GM20000 (cell line): ENCODE measurements at regions not wholly inside any gene's neighbourhood (a gene's known extent, or its start where the extent isn't known, plus 50 kb on each side); places are given as distances from the start of the nearest gene placed in this dataset.

Experiments
- DNase-seq: peaks from one replicate; pipeline ENCODE4 v3.0.0; 2012; ENCODE audit warnings: low spot score
- TF ChIP-seq, protein P1 (sequence below): IDR thresholded peaks from 2 replicates; pipeline ENCODE4 v1.5.1; 2012; ENCODE audit warnings: mild to moderate bottlenecking, control low read depth; ENCODE audit errors: extremely low read depth, missing control alignments

DNA sequence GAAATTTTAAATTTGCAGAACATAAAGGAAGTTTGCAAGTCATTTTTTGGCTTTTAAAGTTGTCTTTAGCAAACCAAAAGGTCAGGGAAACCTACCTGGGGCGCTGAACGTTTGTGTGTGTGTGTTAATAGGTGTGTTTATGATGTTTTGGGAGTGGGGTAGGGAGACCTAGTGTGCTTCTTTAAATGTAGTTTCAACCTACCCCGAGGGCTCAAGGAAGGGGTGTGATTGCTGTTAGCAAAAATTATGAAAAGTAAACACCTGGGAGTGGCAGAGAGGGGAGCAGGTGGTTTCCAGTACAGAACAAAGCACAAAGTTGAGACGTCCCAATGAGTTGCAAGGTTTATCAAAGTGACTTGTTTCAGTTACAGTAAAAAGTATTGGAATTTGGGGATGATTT lies 58.7 kb upstream of the WDR26 start:
- TF ChIP-seq, protein P1, sequence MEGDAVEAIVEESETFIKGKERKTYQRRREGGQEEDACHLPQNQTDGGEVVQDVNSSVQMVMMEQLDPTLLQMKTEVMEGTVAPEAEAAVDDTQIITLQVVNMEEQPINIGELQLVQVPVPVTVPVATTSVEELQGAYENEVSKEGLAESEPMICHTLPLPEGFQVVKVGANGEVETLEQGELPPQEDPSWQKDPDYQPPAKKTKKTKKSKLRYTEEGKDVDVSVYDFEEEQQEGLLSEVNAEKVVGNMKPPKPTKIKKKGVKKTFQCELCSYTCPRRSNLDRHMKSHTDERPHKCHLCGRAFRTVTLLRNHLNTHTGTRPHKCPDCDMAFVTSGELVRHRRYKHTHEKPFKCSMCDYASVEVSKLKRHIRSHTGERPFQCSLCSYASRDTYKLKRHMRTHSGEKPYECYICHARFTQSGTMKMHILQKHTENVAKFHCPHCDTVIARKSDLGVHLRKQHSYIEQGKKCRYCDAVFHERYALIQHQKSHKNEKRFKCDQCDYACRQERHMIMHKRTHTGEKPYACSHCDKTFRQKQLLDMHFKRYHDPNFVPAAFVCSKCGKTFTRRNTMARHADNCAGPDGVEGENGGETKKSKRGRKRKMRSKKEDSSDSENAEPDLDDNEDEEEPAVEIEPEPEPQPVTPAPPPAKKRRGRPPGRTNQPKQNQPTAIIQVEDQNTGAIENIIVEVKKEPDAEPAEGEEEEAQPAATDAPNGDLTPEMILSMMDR = no peak

GRCh38 chr1:224494343-224494742 lies 59.7 kb upstream of the WDR26 start:
- DNase-seq = no peak
- TF ChIP-seq, protein P1 = no peak

More for the DNA sequence above, 58.7 kb upstream of the WDR26 start:
- DNase-seq = no peak

GRCh38 chr1:224495866-224496265 lies 61.3 kb upstream of the WDR26 start:
- no peak for DNase-seq
- TF ChIP-seq, protein P1 = no peak

DNA sequence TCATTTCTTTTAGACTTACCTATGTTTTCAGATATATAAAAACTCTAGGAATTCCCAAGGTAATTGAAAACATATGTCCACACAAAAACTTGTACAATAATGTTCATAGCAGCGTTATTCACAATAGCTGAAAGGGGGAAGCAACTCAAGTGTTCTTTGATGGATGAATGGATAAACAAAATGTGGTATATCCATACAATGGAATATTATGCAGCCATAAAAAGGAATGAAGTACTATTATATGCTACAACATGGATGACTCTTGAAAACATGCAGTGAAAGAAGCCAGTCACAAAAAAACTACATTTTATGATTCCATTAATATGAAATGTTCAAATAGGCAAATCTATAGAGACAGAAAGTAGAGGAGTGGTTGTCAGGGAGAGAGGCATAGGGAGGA lies 62.2 kb upstream of the WDR26 start:
- TF ChIP-seq, protein P1 = no peak
- no peak for DNase-seq

GRCh38 chr1:224497714-224498573 lies 63.3 kb upstream of the WDR26 start:
- TF ChIP-seq, protein P1 = no peak
- peak; percentile 86 for DNase-seq

GRCh38 chr1:224498574-224499170 lies 64.1 kb upstream of the WDR26 start:
- no peak for DNase-seq
- TF ChIP-seq, protein P1 = no peak

GRCh38 chr1:224499204-224499603 lies 64.6 kb upstream of the WDR26 start:
- TF ChIP-seq, protein P1 = no peak
- no peak for DNase-seq
